IMR-90 (cell line): ENCODE measurements at regions not wholly inside any gene's neighbourhood (a gene's known extent, or its start where the extent isn't known, plus 50 kb on each side); places are given as distances from the start of the nearest gene placed in this dataset.

Source experiments
- ATAC-seq: fragments of 200-7000 bp; cut with Tn5 transposase; 2 replicates; pipeline ENCODE4 v1.9.1; 2020; ENCODE audit warnings: low read depth, mild to moderate bottlenecking, moderate library complexity
- BruUV-seq: library from RNA; stranded (reverse); fragments of 400-500 nt; replicated peaks from 2 replicates; lab custom pipeline; 2021; lab: Mats Ljungman, UMichigan
- CTCF ChIA-PET: fragments of 300-600 bp; formaldehyde crosslinking; extraction: SDS; loops from one replicate; lab custom pipeline; 2021; ENCODE audit warnings: antibody characterized with exemption; lab: Yijun Ruan, JAX
- POLR2A ChIA-PET: fragments of 300-600 bp; sonication (Branson Sonifier 250); formaldehyde crosslinking; loops from one replicate; lab custom pipeline; 2022; ENCODE audit warnings: antibody characterized with exemption; ENCODE audit not compliant: unreplicated experiment; lab: Charles Lee
- DNase-seq: peaks from one replicate; pipeline ENCODE4 v3.0.0; 2013
- H2AFZ ChIP-seq: replicated peaks from 2 replicates; pipeline ENCODE3; 2013; ENCODE audit warnings: low read length, mild to moderate bottlenecking; ENCODE audit not compliant: poor library complexity
- H2AK5ac ChIP-seq: 2 replicates; pipeline ENCODE4 v1.6.1; 2013; ENCODE audit warnings: low read depth, low read length, inconsistent platforms
- H2AK9ac ChIP-seq: replicated peaks from 2 replicates; pipeline ENCODE3; 2013; ENCODE audit warnings: mild to moderate bottlenecking, low read depth, low read length, moderate library complexity; ENCODE audit not compliant: poor library complexity
- H2BK120ac ChIP-seq: 2 replicates; pipeline ENCODE4 v1.6.1; 2013; ENCODE audit warnings: low read depth, low read length, inconsistent platforms
- H2BK15ac ChIP-seq: 3 replicates; pipeline ENCODE4 v1.6.1; 2013; ENCODE audit warnings: low read depth, low read length, inconsistent platforms
- H2BK20ac ChIP-seq: 2 replicates; pipeline ENCODE4 v1.6.1; 2013; ENCODE audit warnings: low read depth, mild to moderate bottlenecking, inconsistent platforms, low read length, moderate library complexity
- H2BK5ac ChIP-seq: 2 replicates; pipeline ENCODE4 v1.6.1; 2013; ENCODE audit warnings: mild to moderate bottlenecking, low read depth, low read length, inconsistent platforms; ENCODE audit not compliant: poor library complexity, severe bottlenecking
- H3K14ac ChIP-seq: replicated peaks from 2 replicates; pipeline ENCODE4 v1.6.1; 2013; ENCODE audit warnings: low read depth, low read length, inconsistent platforms
- H3K18ac ChIP-seq: 2 replicates; pipeline ENCODE4 v1.6.1; 2013; ENCODE audit warnings: low read depth, low read length, control low read depth
- H3K23ac ChIP-seq: 2 replicates; pipeline ENCODE4 v1.6.1; 2013; ENCODE audit warnings: low read depth, low read length, inconsistent platforms
- H3K27ac ChIP-seq: 2 replicates; pipeline ENCODE4 v1.5.1; 2013; ENCODE audit warnings: mild to moderate bottlenecking, control low read depth, low read length; ENCODE audit not compliant: insufficient read depth
- H3K27me3 ChIP-seq: 2 replicates; pipeline ENCODE4 v1.6.1; 2013; ENCODE audit warnings: low read length; ENCODE audit not compliant: control insufficient read depth, insufficient read depth
- H3K36me3 ChIP-seq: 2 replicates; pipeline ENCODE4 v1.6.1; 2013; ENCODE audit warnings: low read length, mixed read lengths; ENCODE audit not compliant: control insufficient read depth, insufficient read depth
- H3K4ac ChIP-seq: 2 replicates; pipeline ENCODE4 v1.6.1; 2013; ENCODE audit warnings: low read depth, low read length, inconsistent platforms
- H3K4me1 ChIP-seq: 2 replicates; pipeline ENCODE4 v1.6.1; 2013; ENCODE audit warnings: low read length, mixed read lengths; ENCODE audit not compliant: control insufficient read depth, insufficient read depth
- H3K4me2 ChIP-seq: 2 replicates; pipeline ENCODE4 v1.6.1; 2013; ENCODE audit warnings: low read depth, mild to moderate bottlenecking, control low read depth, low read length, moderate library complexity
- H3K4me3 ChIP-seq: 2 replicates; pipeline ENCODE4 v1.5.1; 2013; ENCODE audit warnings: low read depth, mild to moderate bottlenecking, control low read depth, low read length, moderate library complexity; ENCODE audit not compliant: insufficient read depth
- H3K56ac ChIP-seq: 2 replicates; pipeline ENCODE4 v1.6.1; 2013; ENCODE audit warnings: low read length, inconsistent platforms; ENCODE audit not compliant: insufficient read depth; ENCODE audit errors: extremely low read depth
- H3K79me1 ChIP-seq, 2 experiments: 2 replicates each; pipeline ENCODE4 v1.6.1; 2013; ENCODE audit warnings: low read length in 2 of 2, inconsistent platforms in 1 of 2, low read depth in 1 of 2
- H3K9ac ChIP-seq: 2 replicates; pipeline ENCODE4 v1.6.1; 2013; ENCODE audit warnings: low read depth, low read length, control low read depth
- H3K9me1 ChIP-seq: 2 replicates; pipeline ENCODE4 v1.6.1; 2013; ENCODE audit warnings: low read length, inconsistent platforms; ENCODE audit not compliant: insufficient read depth
- H3K9me3 ChIP-seq: 2 replicates; pipeline ENCODE4 v1.6.1; 2013; ENCODE audit warnings: low read length; ENCODE audit not compliant: control insufficient read depth, insufficient read depth
- H4K20me1 ChIP-seq: 2 replicates; pipeline ENCODE4 v1.6.1; 2013; ENCODE audit warnings: low read length, inconsistent platforms; ENCODE audit not compliant: insufficient read depth
- H4K5ac ChIP-seq: 2 replicates; pipeline ENCODE4 v1.6.1; 2013; ENCODE audit warnings: mild to moderate bottlenecking, low read depth, low read length, control low read depth
- H4K8ac ChIP-seq, 2 experiments: 2 replicates each; pipeline ENCODE4 v1.6.1; 2013; ENCODE audit warnings: low read depth in 2 of 2, low read length in 2 of 2, control low read depth in 1 of 2, inconsistent platforms in 1 of 2
- H4K91ac ChIP-seq: 2 replicates; pipeline ENCODE4 v1.6.1; 2013; ENCODE audit warnings: low read depth, low read length, inconsistent platforms; ENCODE audit not compliant: insufficient read depth
- MXI1 ChIP-seq: IDR thresholded peaks from 2 replicates; pipeline ENCODE4 v1.6.1; 2012; ENCODE audit warnings: low read depth, mild to moderate bottlenecking, low read length, moderate library complexity, borderline replicate concordance
- NFE2L2 ChIP-seq: fragments of 150-350 bp; IDR thresholded peaks from 2 replicates; pipeline ENCODE4 v1.6.1; 2016; ENCODE audit warnings: low read depth, mild to moderate bottlenecking, low read length
- SMC3 ChIP-seq: fragments of 150-350 bp; IDR thresholded peaks from 2 replicates; pipeline ENCODE4 v1.6.1; 2016; ENCODE audit warnings: low read depth, mild to moderate bottlenecking, antibody characterized with exemption, low read length, moderate library complexity
- USF2 ChIP-seq: fragments of 150-350 bp; IDR thresholded peaks from 2 replicates; pipeline ENCODE4 v1.6.1; 2017; ENCODE audit warnings: mild to moderate bottlenecking, antibody characterized with exemption, low read length, low read depth
- WGBS, 2 experiments: methylation state at CpG; one replicate each; pipeline versions ENCODE4 v1.1.5 to v1.1.7; 2013; ENCODE audit warnings: missing lambda C conversion rate in 2 of 2; ENCODE audit not compliant: insufficient read length in 1 of 2; ENCODE audit errors: extremely low coverage in 2 of 2; 5-methylcytosine and 5-hydroxymethylcytosine counted together
- dilution Hi-C: fragments of 300-500 bp; cut with HindIII; formaldehyde crosslinking; loops from one replicate; pipeline ENCODE4 v1.14.3; 2018; ENCODE audit warnings: low sequenced_read_pairs; ENCODE audit not compliant: unreplicated experiment
- in situ Hi-C: fragments of 300-500 bp; cut with MboI; formaldehyde crosslinking; loops from 3 replicates; pipeline ENCODE4 v1.14.3; 2019; ENCODE audit warnings: low sequenced_read_pairs, inconsistent platforms, mixed read lengths
- intact Hi-C: fragments of 100-400 bp; cut with micrococcal nuclease; formaldehyde crosslinking; loops from 2 replicates; pipeline ENCODE4 v1.10.0; 2022

DNA sequence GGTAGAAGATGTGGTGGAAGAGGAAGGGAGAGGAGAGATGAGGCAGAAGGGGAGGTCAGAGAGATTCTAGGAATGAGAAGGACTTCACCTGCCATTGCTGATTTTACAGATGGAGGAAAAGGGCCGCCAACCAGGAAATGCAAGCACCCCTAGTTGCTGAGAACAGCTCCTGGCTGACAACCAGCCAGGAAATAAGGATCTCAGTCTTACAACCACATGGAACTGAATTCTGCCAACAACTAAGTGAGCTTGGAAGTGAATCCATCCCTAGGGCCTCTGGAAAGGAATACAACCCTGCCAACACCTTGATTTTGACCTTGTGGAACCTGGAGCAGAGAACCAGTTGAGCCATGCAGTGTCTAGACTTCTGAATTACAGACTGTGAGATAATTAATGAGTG is 86.6 kb downstream of the EDEM1 start:
- in situ Hi-C loops: no loop called here
- ChIA-PET POLR2A (no interaction called here), CTCF (no interaction called here)
- Histone ChIP-seq H2AK5ac (no peak overlapping the region), H3K23ac (no peak overlapping the region), H3K4me2 (no peak overlapping the region), H3K79me1 (no peaks in the 10 kb centered on the region), H4K91ac (no peak overlapping the region), H2BK15ac (no peak overlapping the region), H3K4me3 (no peak overlapping the region), H3K27me3 (no peaks in the 10 kb centered on the region), H3K14ac (no peak overlapping the region), H3K9me1 (no peaks in the 10 kb centered on the region), H3K4me1 (no peaks in the 10 kb centered on the region; the same call in 1 of the 2 replicates), H3K56ac (no peak overlapping the region), H3K27ac (no peak overlapping the region), H3K9ac (no peak overlapping the region), H2AK9ac (no peak overlapping the region), H3K36me3 (no peaks in the 10 kb centered on the region), H2AFZ (no peak overlapping the region), H3K4ac (no peak overlapping the region), H3K9me3 (0 out of 2 replicates have a peak, but pooled peaks cover 2% of the 10 kb centered on the region), H4K8ac (no peak overlapping the region), H4K20me1 (no peaks in the 10 kb centered on the region), H2BK20ac (no peak overlapping the region), H2BK120ac (no peak overlapping the region), H3K18ac (no peak overlapping the region), H4K5ac (no peak overlapping the region), H2BK5ac (no peak overlapping the region)
- no TSS peak for BruUV-seq
- no CpG with 5 or more reads among the region's 1 CpG for WGBS, 2 experiments
- TF ChIP-seq SMC3: no peak
- TF ChIP-seq NFE2L2: no peak
- TF ChIP-seq USF2: no peak
- TF ChIP-seq MXI1: no peak
- ATAC-seq: no peak
- dilution Hi-C loops: no loop called here
- DNase-seq: no peak
- intact Hi-C loops: no loop called here
